ENCODE measurements at regions not wholly inside any gene's neighbourhood (a gene's known extent, or its start where the extent isn't known, plus 50 kb on each side); places are given as distances from the start of the nearest gene placed in this dataset.
"Not testable (repeated sequence)": the region's sequence is repeated elsewhere in the genome, so short reads cannot be mapped to it uniquely, and the experiment has no call there.

- Histone ChIP-seq H3K4me1 (ENCODE audit: control insufficient read depth in 1 of 2, low read depth in 2 of 2) (peaks cover 0 to 10% of the 10 kb centered on the region in 2 donors), H3K4me3 (no peak overlapping the region), H3K27me3 (replicated peaks; ENCODE audit: insufficient read depth) (no peaks in the 10 kb centered on the region), H3K27ac (no peak overlapping the region), H3K9me3 (no peaks in the 10 kb centered on the region), H3K36me3 (no peaks in the 10 kb centered on the region)
- TF ChIP-seq, protein P1, sequence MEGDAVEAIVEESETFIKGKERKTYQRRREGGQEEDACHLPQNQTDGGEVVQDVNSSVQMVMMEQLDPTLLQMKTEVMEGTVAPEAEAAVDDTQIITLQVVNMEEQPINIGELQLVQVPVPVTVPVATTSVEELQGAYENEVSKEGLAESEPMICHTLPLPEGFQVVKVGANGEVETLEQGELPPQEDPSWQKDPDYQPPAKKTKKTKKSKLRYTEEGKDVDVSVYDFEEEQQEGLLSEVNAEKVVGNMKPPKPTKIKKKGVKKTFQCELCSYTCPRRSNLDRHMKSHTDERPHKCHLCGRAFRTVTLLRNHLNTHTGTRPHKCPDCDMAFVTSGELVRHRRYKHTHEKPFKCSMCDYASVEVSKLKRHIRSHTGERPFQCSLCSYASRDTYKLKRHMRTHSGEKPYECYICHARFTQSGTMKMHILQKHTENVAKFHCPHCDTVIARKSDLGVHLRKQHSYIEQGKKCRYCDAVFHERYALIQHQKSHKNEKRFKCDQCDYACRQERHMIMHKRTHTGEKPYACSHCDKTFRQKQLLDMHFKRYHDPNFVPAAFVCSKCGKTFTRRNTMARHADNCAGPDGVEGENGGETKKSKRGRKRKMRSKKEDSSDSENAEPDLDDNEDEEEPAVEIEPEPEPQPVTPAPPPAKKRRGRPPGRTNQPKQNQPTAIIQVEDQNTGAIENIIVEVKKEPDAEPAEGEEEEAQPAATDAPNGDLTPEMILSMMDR (IDR thresholded peaks at IDR 0.05), result no peak
- DNase-seq (ENCODE audit: low spot score) (no peak), ATAC-seq (ENCODE audit: insufficient number of reproducible peaks, low FRiP score, low read depth) (no peak)
Measured at GRCh38 chr16:29126616-29127015, 141.8 kb downstream of the LAT start.

GRCh38 chr16:29126057-29126494 is 141.2 kb downstream of the LAT start:
- TF ChIP-seq, protein P1 (IDR thresholded peaks at IDR 0.05), result no peak
- Histone ChIP-seq H3K4me1 (ENCODE audit: control insufficient read depth in 1 of 2, low read depth in 2 of 2) (peaks cover 0 to 10% of the 10 kb centered on the region in 2 donors), H3K9me3 (no peaks in the 10 kb centered on the region), H3K27me3 (replicated peaks; ENCODE audit: insufficient read depth) (no peaks in the 10 kb centered on the region), H3K27ac (no peak overlapping the region), H3K36me3 (no peaks in the 10 kb centered on the region), H3K4me3 (no peak overlapping the region)
- ATAC-seq (ENCODE audit: insufficient number of reproducible peaks, low FRiP score, low read depth), result no peak
- no peak for DNase-seq (ENCODE audit: low spot score)

DNA sequence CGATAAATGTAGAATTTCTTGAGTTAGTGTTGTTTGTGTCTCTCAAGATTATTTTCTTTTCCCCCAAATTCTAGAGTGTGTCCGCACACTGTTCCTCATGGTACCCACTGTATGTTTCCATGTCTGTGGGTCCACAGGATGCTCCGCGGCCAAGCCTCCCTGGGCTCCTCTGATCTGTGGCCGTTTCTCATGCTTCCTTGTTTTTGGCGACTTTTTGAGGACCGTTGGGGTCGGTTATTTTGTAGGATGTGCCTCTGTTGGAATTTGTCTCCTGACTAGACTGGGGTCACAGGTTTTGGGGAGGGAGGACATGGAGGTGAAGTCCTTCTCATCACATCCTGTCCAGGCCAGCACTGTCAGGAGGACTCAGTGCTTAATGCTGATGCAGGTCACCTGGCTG is 140.0 kb downstream of the LAT start:
- TF ChIP-seq, protein P1 (IDR thresholded peaks at IDR 0.05), result no peak
- H3K9me3 ChIP-seq, result no peaks in the 10 kb centered on the region

DNA sequence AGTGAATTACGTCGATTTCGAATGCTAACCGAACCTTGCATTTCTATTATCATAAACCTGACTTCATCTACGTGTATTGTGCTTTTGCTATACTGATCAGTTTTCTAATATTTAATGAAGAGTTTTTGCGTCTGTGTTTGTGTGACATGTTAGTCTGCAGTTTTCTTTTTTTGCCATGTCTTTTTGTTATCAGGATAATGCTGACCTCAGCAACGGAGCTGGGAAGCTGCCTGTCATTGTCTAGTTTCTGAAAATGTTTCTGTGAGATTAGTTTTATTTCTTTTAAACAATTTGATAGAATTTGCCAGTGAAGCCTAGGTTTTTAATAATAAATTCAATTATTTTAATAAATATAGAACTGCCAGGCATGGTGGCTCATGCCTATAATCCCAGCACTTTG is 139.3 kb downstream of the LAT start:
- not testable (repeated sequence) for ATAC-seq (ENCODE audit: insufficient number of reproducible peaks, low FRiP score, low read depth); H3K27ac ChIP-seq; H3K27me3 ChIP-seq (replicated peaks; ENCODE audit: insufficient read depth); H3K4me1 ChIP-seq (ENCODE audit: control insufficient read depth in 1 of 2, low read depth in 2 of 2); H3K36me3 ChIP-seq; H3K9me3 ChIP-seq; H3K4me3 ChIP-seq; DNase-seq (ENCODE audit: low spot score)

More for the DNA sequence above, 140.0 kb downstream of the LAT start:
- H3K27ac ChIP-seq, result no peak overlapping the region
- H3K27me3 ChIP-seq (replicated peaks; ENCODE audit: insufficient read depth), result no peaks in the 10 kb centered on the region
- H3K4me1 ChIP-seq (ENCODE audit: control insufficient read depth in 1 of 2, low read depth in 2 of 2), result peaks cover 0 to 6% of the 10 kb centered on the region in 2 donors
- no peak overlapping the region for H3K4me3 ChIP-seq
- no peak for DNase-seq (ENCODE audit: low spot score)
- H3K36me3 ChIP-seq, result no peaks in the 10 kb centered on the region
- ATAC-seq (ENCODE audit: insufficient number of reproducible peaks, low FRiP score, low read depth), result no peak

- not testable (repeated sequence) for H3K27ac ChIP-seq; DNase-seq (ENCODE audit: low spot score); H3K27me3 ChIP-seq (replicated peaks; ENCODE audit: insufficient read depth); H3K9me3 ChIP-seq; H3K4me3 ChIP-seq; H3K36me3 ChIP-seq; ATAC-seq (ENCODE audit: insufficient number of reproducible peaks, low FRiP score, low read depth); H3K4me1 ChIP-seq (ENCODE audit: control insufficient read depth in 1 of 2, low read depth in 2 of 2)
Measured at GRCh38 chr16:29120680-29121079, 135.8 kb downstream of the LAT start.

DNA sequence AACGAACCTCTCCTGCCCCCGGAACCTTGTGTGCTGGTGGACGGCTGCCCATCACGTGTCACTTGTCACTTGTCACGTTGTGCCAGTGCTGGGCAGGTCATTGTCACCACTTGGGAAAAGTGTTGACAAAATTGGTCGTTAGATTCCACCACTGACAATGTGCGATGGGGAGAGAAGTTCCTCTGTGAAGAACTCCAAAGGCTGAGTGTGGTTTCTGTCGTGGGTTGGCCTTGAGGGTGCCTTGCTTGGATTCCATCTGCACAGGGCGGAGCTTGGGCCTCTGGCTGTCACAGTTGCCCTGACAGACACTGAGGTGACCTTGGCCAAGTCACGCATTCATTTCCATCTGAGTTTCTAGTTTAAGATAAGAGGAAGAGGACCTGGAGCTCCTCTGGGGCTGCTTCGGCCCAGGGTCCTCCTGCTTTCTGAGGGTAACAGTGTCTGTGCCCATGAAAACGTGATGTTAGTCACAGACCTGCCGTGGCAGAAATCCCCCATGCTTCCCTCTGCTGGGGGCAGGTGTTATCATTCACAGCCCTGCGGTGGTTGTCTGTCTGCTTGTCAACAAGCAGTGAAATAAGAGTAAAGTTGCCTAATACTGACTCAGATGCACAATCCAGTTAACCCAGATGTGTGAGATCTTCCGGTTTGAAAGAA is 133.6 kb downstream of the LAT start:
- H3K36me3 ChIP-seq; H3K27me3 ChIP-seq (replicated peaks; ENCODE audit: insufficient read depth); H3K27ac ChIP-seq; H3K4me3 ChIP-seq; H3K4me1 ChIP-seq (ENCODE audit: control insufficient read depth in 1 of 2, low read depth in 2 of 2); DNase-seq (ENCODE audit: low spot score); H3K9me3 ChIP-seq; ATAC-seq (ENCODE audit: insufficient number of reproducible peaks, low FRiP score, low read depth): not testable (repeated sequence)

- Histone ChIP-seq H3K4me3 (no peak overlapping the region), H3K36me3 (no peaks in the 10 kb centered on the region), H3K27me3 (replicated peaks; ENCODE audit: insufficient read depth) (no peaks in the 10 kb centered on the region), H3K27ac (no peak overlapping the region), H3K9me3 (no peaks in the 10 kb centered on the region), H3K4me1 (ENCODE audit: control insufficient read depth in 1 of 2, low read depth in 2 of 2) (peaks cover 0 to 6% of the 10 kb centered on the region in 2 donors)
- ATAC-seq (ENCODE audit: insufficient number of reproducible peaks, low FRiP score, low read depth) (no peak), DNase-seq (ENCODE audit: low spot score) (no peak)
- TF ChIP-seq, protein P1 (IDR thresholded peaks at IDR 0.05), result no peak
Measured at GRCh38 chr16:29117631-29118030, 132.8 kb downstream of the LAT start.

All from thoracic aorta (tissue), 2 donors.